SK-MEL-5 (cell line): ENCODE measurements at regions not wholly inside any gene's neighbourhood (a gene's known extent, or its start where the extent isn't known, plus 50 kb on each side); places are given as distances from the start of the nearest gene placed in this dataset.
"Not testable (repeated sequence)": the region's sequence is repeated elsewhere in the genome, so short reads cannot be mapped to it uniquely, and the experiment has no call there.

Experiments used
- DNase-seq: peaks from one replicate; pipeline ENCODE4 v3.0.0-alpha.2; 2016; ENCODE audit warnings: low read depth, low spot score
- in situ Hi-C: cut with HindIII; loops from 2 replicates; pipeline ENCODE4 v1.10.0; 2016; ENCODE audit warnings: low sequenced_read_pairs, high pct_unique_total_duplicates, low pct_unique_long_range_greater_than_20kb

DNA sequence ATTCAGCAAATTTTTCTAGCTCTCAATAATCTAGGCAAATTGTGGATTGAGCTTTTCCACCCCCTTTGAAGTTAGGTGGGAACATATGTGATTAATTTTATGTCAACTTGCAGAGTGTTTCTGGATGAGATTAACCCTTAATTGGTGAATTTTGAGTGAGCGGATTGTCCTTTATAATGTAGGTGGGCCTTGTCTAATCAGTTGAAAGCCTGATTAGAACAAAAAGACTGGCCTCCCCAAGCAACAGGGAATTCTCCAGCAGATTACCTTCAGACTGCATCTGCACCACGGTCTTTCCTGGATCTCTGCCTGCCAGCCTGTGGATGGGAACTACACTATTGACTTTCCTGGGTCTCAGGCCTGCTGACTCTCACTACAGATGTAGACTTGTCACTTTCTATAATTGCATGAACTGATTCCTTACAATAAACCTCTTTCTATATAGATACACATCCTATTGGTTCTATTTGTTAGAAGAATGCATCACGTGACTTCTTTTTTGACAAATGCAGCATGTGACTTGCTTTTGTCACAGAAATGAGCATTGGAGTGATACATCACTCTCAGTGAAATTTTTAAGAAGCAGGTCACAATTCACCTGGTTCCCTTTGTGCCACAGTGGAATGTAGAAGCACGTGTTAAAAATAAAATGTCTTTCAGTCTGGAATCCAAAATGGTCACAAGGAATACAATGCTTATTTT, 1038.3 kb downstream of the CDH11 start:
- in situ Hi-C loops, result no loop called here
- no peak for DNase-seq

DNA sequence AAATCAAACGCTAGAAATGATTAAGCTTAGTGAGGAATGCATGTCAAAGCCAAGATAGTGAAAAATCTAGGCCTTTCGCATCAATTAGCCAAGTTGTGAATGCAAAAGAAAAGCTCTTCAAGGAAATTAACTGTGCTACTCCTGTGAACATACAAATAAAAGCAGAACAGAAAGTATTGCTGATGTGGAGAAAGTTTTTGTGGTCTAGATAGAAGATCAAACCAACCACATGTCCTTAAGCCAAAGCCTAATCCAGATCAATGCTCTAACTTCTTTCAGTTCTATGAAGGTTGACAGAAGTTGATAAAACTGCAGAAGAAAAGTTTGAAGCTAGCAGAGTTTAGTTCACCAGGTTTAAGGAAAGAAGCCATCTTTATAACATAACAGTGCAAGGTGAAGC, 1044.6 kb downstream of the CDH11 start:
- in situ Hi-C loops, result no loop called here
- no peak for DNase-seq

DNA sequence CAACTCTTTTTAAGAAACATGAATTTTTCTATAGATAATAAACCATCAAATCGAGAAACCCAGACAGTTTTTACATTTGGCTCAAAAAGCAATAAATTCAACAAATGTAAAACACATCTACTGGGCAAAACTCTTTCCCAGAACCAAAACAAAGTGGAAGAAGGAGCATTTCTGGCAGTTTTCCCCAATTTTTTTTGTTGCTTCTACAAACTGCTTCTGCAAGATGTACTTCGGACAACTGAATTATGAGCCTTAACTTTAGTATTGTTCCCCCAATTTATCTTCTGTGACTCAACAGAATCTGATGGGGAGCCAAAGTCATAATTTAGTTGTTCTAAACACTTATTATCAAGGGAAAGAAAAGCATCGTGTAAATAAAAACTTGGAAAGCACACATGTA, 1047.2 kb downstream of the CDH11 start:
- in situ Hi-C loops, result no loop called here
- no peak for DNase-seq

DNA sequence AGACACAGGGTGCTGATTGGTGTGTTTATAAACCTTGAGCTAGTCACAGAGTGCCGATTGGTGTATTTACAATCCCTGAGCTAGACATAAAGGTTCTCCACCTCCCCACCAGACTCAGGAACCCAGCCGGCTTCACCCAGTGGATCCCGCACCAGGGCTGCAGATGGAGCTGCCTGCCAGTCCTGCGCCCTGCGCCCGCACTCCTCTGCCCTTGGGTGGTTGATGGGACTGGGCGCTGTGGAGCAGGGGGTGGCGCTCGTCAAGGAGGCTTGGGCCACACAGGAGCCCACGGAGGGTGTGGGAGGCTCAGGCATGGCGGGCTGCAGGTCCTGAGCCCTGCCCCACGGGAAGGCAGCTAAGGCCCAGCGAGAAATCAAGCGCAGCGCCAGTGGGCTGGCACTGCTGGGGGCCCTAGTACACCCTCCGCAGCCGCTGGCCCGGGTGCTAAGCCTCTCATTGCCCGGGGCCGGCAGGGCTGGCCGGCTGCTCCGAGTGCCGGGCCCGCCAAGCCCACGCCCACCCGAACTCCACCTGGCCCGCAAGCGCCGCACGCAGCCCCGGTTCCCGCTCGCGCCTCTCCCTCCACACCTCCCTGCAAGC, 1049.6 kb downstream of the CDH11 start:
- DNase-seq, in situ Hi-C loops: not testable (repeated sequence)

DNA sequence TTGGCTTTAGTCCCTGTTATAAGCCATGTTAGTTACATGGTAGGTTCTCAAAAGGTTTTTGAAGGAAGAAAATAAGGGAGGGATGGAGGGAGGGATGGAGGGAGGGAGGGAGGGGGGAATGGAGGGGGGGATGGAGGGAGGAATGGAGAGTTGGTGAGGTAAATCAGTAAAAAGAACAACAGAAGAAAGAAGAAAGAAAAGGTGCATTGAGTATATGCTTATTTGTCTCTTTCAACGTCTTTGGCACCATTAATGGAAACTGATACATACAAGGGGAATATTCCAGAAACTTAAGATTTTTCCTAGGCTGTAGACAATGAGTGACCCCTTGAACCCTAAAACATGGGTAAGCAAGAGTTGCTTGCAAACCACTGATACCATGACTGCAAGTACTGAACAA, 1056.3 kb downstream of the CDH11 start:
- in situ Hi-C loops, result no loop called here
- no peak for DNase-seq

DNA sequence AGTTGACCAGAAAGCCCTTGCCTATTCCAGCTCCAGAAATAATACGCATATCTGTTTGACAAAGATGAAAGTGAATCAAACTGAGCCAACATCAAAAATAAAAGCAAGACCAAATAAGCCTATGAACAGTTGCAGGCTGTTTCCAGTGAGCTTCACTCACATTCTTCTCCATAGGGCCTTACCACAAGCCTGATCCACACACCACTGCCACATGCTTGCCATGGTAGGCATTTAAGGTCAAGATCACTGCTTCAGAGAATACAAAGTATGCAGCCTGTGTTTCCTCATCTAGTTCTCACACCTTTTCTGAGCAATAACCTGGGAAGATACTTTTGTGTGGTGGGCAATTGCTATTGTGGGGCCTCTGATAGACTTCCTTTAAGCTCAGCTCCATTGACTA, 1060.2 kb downstream of the CDH11 start:
- no peak for DNase-seq
- in situ Hi-C loops, result no loop called here

DNA sequence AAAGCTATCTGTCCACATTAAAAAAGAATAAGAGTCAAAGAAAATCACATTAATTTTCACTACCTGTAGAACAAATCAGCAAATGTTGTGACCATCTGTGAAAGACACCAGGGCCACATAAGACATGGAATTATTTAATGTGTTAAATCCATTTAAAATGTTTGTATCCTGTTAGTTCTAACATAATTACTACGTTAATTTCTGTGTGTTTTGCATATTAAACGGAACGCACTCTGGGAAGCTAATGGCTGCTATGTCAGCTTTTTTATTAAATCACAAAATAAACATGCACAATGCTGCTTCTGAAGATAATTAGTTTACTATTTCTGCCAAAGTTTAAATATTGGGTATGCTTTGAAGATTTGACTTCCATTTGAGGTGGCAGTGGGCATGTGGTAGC, 1061.2 kb downstream of the CDH11 start:
- in situ Hi-C loops, result no loop called here
- no peak for DNase-seq

DNA sequence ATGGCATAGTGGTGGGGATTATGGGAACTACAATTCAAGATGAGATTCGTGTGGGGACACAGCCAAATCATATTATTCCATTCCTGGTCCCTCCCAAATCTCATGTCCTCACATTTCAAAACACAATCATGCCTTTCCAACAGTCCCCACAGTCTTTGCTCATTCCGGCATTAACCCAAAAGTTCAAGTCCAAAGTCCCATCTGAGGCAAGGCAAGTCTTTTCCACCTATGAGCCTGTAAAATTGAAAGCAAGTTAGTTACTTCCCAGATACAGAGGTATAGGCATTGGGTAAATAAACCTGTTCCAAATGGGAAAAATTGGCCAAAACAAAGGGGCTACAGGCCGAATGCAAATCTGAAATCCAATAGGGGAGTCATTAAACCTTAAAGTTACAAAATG, 1063.2 kb downstream of the CDH11 start:
- in situ Hi-C loops, result no loop called here
- no peak for DNase-seq

DNA sequence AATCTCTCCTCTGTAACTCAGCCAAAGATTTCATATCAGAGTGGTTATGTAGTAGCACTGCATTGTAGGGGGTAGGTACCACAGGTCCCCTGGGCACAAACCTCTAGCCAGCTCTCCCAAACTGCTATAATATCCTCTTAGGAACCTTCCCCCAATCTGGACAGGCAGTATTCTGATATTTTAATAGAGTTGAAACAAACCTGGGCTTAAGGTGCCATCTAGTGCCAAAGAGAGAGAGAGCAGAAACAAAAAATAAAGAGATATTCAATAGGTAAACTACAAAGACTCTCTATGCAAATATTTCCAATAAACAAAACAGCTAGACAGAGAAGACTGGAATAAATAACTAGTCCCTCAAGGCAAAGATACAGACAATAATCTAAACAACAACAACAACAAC, 1070.0 kb downstream of the CDH11 start:
- peak; percentile 59 for DNase-seq
- in situ Hi-C loops, result no loop called here

DNA sequence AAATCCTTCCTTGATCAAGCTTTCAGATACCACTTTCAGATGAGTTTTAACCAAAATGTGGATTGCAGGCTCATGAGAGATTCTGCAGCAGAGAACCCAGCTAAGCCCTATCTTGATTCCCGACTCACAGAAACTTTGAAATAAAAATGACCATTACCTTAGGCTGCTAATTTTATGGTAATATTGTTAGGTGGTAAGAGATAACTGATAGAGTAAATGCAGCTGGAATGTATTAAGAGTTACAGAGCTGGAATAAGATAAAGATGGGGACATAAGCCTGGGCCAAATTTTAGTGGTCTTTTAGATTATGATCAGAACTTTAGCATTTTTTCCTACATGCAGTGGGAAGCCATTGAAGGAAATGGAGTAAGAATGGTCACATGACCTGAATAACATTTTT, 1074.0 kb downstream of the CDH11 start:
- in situ Hi-C loops, result no loop called here
- no peak for DNase-seq

DNA sequence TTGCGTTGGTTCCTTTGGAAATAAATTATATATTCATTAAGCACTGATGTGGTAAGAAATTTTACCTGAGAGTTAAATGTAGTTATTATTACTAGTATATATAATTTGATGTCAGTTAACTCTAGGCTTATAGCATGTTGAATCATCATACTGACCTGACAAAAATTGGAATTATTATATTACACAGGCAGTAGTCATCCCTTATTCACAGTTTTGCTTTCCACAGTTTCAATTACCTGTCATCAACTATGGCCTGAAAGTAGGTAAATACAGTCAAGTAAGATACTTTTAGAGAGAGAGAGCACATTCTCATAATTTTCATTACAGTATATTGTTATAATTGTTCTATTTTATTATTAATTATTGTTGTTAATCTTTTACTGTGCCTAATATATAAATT, 1074.7 kb downstream of the CDH11 start:
- in situ Hi-C loops, result no loop called here
- DNase-seq, result no peak

DNA sequence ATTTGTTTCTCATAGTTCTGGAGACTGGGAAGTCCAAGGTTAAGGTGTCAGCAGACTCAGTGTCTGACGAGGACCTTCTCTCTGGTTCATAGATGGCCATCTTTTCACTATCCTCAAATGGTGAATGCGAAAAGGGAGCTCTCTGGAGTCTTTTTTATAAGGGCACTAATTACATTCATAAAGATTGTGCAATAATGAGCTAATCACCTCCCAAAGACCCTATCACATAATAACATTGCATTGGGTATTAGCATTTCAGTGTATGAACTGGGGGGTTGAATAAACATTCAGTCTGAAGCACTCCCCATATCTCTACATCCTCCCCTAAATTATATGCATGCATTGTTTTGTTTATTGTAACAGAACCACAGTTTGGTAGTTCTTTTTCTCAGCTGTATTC, 1086.5 kb downstream of the CDH11 start:
- DNase-seq, result no peak
- in situ Hi-C loops, result no loop called here

DNA sequence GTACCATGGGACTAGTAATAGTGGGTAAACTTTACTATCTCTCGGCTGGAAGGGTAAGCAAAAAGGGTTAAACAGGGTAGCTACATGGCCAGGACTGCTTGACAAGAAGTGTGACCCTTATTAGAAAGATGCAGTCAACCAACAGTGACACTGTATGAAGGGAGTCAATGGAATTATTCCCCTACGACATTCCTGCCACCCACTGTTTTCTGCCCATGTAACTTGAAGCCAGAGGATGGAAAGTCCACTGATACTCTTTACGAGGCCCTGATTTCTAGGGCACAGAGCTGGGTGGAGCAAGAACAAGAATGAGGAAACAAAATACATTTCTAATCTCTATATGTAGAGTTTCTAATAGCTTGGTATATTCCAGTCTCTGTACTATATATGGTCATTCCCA, 1102.5 kb downstream of the CDH11 start:
- in situ Hi-C loops, result no loop called here
- DNase-seq, result no peak

DNA sequence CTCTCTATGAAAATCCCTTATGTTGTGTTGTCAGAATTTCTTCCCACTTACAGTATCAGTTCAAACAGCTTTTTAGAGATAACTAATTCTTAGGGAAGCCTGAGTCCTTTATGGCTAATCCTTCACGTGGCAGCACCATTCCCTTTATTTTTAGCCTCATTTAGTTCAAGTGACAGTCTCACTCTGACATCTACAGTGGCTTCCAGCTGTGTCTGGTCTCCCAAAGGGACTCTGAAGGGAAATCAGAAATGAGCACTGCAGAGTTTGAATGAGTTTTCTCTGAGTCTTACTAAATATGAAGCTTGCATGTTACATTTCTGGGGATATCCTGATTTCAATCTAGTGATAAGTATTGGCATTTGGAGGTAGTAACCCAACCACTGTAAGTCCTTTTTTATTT, 1104.1 kb downstream of the CDH11 start:
- DNase-seq, result no peak
- in situ Hi-C loops, result no loop called here

DNA sequence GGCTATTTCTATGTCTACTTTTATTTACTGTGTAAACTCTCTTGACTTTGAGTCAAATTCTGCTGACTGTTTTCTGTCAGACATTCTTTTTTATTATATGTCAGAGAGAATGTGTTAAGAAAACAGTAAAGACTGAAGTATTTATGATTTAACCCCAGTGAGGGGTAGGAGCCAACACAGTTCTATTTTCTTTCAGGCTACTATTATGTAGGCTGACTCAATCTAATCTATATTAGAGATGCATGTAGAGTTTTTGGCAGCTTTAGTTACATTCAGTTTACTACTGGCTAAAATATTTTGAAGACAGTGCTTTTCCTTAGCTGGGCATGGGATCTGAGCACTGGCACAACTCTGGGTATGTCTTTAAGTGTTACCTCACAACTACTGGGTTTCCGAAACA, 1108.0 kb downstream of the CDH11 start:
- in situ Hi-C loops, result no loop called here
- DNase-seq, result no peak

DNA sequence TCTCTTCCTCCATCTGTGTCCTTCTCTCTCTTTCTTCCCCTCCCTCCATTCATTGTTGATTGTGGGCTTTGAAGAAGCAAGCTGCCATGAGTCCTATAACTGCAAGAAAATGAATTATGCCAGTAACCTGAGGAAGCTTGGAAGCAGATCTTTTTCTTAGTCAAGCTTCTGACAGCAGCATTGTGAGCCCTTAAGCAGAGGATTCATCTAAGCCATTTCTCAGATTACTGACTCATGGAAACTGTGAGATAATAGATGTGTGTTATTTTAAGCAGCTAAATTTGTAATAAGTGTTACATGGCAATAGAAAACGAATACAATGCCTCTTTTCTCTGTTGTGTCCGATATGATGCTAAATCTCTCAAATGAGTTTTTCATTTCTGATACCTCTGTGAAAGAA, 1109.7 kb downstream of the CDH11 start:
- no peak for DNase-seq
- in situ Hi-C loops, result no loop called here

DNA sequence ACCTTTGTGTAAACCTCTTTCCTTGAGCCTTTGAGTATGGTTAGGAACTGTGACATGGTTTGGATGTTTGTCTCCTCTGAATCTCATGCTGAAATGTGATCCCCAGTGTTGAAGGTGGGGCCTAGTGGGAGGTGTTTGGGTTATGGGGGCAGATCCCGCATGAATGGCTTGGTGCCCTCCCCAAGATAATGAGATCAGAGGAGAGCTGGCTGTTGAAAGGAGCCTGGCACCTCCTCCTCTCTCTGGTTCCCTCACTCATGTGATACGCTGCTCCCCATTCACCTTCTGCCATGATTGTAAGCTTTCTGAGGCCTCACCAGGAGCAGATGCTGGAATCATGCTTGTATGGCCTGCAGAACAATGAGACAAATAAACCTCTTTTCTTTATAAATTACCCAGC, 1110.2 kb downstream of the CDH11 start:
- in situ Hi-C loops, result no loop called here

DNA sequence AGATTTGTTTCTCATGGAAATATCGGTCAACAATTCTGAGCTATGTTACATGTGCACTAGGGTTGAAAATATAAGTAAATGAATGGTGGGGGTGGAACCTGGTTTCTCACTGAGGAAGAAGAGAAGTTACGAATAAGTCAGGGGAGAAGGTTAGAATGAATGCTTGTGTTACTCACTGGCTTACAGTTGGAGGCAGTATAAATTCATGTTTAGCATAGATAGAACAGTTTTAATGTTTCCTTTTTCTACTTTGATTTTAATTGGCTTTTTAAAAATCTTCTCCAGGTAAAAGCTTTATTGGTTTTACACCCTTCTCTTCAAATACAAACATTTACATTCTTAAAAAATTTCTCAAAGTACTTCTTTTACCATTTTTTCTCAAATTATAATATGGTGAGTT, 1113.7 kb downstream of the CDH11 start:
- DNase-seq, result no peak
- in situ Hi-C loops, result no loop called here

More for the DNA sequence above, 1110.2 kb downstream of the CDH11 start:
- DNase-seq, result no peak

DNA sequence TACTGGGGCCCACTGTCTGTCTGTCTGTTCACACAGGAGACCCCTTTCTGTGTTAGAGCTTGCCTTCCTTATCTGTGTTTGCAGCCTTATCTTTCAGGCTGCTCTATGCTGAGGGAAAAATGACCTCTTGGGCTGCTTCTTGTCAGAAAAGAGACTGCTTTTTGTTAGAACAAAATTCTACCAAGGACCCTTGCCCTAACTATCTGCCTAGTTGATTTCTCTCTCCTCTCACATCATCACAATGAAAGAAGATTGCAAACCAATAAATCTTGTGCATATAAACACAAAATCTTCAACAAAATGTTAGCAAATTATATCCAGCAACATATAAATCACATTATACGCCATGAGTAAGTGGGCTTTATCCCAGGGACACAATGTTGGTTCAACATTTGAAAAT, 1117.7 kb downstream of the CDH11 start:
- in situ Hi-C loops, result no loop called here
- no peak for DNase-seq

DNA sequence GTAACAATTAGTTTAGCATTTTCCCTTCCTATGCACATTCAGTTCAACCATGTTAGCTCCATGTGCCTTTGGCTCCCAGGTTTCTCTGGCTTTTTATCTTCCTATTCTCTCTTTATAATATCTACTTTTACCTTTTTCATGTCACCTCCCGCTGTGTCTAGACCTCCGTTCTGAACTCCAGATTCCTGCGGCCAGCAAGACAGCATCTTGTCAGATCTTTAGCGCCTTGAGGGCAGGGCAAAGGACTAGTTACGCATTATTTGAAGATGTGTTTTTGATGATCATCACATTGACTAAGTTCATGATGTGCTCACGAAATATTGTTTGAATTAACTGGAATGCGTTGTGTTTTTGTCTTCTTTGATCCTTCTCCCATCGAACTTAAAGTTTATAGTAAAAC, 1126.8 kb downstream of the CDH11 start:
- DNase-seq, result no peak

More for the DNA sequence above, 1126.8 kb downstream of the CDH11 start:
- in situ Hi-C loops, result no loop called here
